Mesenchymal stem cell (in vitro differentiated cells and primary cell): ENCODE measurements at regions not wholly inside any gene's neighbourhood (a gene's known extent, or its start where the extent isn't known, plus 50 kb on each side); places are given as distances from the start of the nearest gene placed in this dataset.
A peak's percentile ranks its signal among the peaks of the same experiment; 100 is the strongest.

ENCODE experiments used
- DNase-seq: peaks from one replicate; pipeline ENCODE4 v3.0.0-alpha.2; 2013
- H2AFZ ChIP-seq: one replicate; pipeline ENCODE4 v1.6.1; 2013; ENCODE audit warnings: low read depth, mild to moderate bottlenecking, control low read depth, inconsistent platforms, low read length, moderate library complexity
- H2AK5ac ChIP-seq: 2 replicates; pipeline ENCODE4 v1.6.1; 2013; ENCODE audit warnings: low read length, moderate library complexity, mild to moderate bottlenecking, inconsistent platforms; ENCODE audit not compliant: severe bottlenecking
- H2BK120ac ChIP-seq: one replicate; pipeline ENCODE4 v1.6.1; 2013; ENCODE audit warnings: low read depth, mild to moderate bottlenecking, inconsistent platforms, low read length, moderate library complexity
- H2BK12ac ChIP-seq, 2 experiments: one replicate each; pipeline ENCODE4 v1.6.1; 2013; ENCODE audit warnings: inconsistent platforms in 2 of 2, low read length in 2 of 2, mild to moderate bottlenecking in 2 of 2, moderate library complexity in 2 of 2, control low read depth in 1 of 2
- H2BK15ac ChIP-seq: one replicate; pipeline ENCODE4 v1.6.1; 2013; ENCODE audit warnings: mild to moderate bottlenecking, low read depth, inconsistent platforms; ENCODE audit not compliant: poor library complexity, severe bottlenecking
- H2BK5ac ChIP-seq: 2 replicates; pipeline ENCODE4 v1.6.1; 2013; ENCODE audit warnings: low read depth, mild to moderate bottlenecking, low read length, control low read depth, inconsistent platforms; ENCODE audit not compliant: poor library complexity, severe bottlenecking
- H3K14ac ChIP-seq, 2 experiments: one replicate each; pipeline ENCODE4 v1.6.1; 2013; ENCODE audit warnings: inconsistent platforms in 2 of 2, low read length in 2 of 2, control low read depth in 1 of 2, mild to moderate bottlenecking in 1 of 2, moderate library complexity in 1 of 2
- H3K18ac ChIP-seq, 2 experiments: one replicate each; pipeline ENCODE4 v1.6.1; 2013; ENCODE audit warnings: inconsistent platforms in 2 of 2, low read length in 2 of 2, control low read depth in 1 of 2, low read depth in 1 of 2, mild to moderate bottlenecking in 1 of 2
- H3K23ac ChIP-seq, 2 experiments: one replicate each; pipeline ENCODE4 v1.6.1; 2013; ENCODE audit warnings: inconsistent platforms in 2 of 2, low read length in 2 of 2, mild to moderate bottlenecking in 2 of 2, moderate library complexity in 2 of 2, control low read depth in 1 of 2
- H3K27ac ChIP-seq: 2 replicates; pipeline ENCODE4 v1.5.1; 2013; ENCODE audit warnings: mild to moderate bottlenecking, moderate library complexity, low read length, control low read depth, inconsistent platforms; ENCODE audit not compliant: poor library complexity, severe bottlenecking
- H3K27me3 ChIP-seq, 2 experiments: 2 replicates each; pipeline versions ENCODE4 v1.6.1 to v1.7.0; 2013; ENCODE audit warnings: low read length in 2 of 2, mild to moderate bottlenecking in 2 of 2, moderate library complexity in 2 of 2, control low read depth in 1 of 2, inconsistent platforms in 1 of 2; ENCODE audit not compliant: control insufficient read depth in 1 of 2, insufficient read depth in 1 of 2
- H3K36me3 ChIP-seq, 2 experiments: 2 replicates each; pipeline versions ENCODE4 v1.6.1 to v1.7.0; 2013; ENCODE audit warnings: low read length in 2 of 2, control low read depth in 1 of 2, inconsistent platforms in 1 of 2, low read depth in 1 of 2, mild to moderate bottlenecking in 1 of 2; ENCODE audit not compliant: insufficient read depth in 2 of 2, control insufficient read depth in 1 of 2
- H3K4ac ChIP-seq, 2 experiments: one replicate each; pipeline ENCODE4 v1.6.1; 2013; ENCODE audit warnings: inconsistent platforms in 2 of 2, low read length in 2 of 2, mild to moderate bottlenecking in 2 of 2, moderate library complexity in 2 of 2, control low read depth in 1 of 2, low read depth in 1 of 2
- H3K4me1 ChIP-seq: 2 replicates; pipeline ENCODE4 v1.6.1; 2013; ENCODE audit warnings: low read depth, low read length, control low read depth; ENCODE audit not compliant: control insufficient read depth, insufficient read depth
- H3K4me2 ChIP-seq: 2 replicates; pipeline ENCODE4 v1.6.1; 2013; ENCODE audit warnings: low read length, mild to moderate bottlenecking, inconsistent platforms; ENCODE audit not compliant: poor library complexity, severe bottlenecking
- H3K4me3 ChIP-seq, 2 experiments: 2 replicates each; pipeline versions ENCODE4 v1.5.1 to v1.7.0; 2013; ENCODE audit warnings: low read length in 2 of 2, mild to moderate bottlenecking in 2 of 2, control low read depth in 1 of 2, low read depth in 1 of 2; ENCODE audit not compliant: insufficient read depth in 1 of 2
- H3K79me1 ChIP-seq: replicated peaks from 2 replicates; pipeline ENCODE4 v1.6.1; 2013; ENCODE audit warnings: mild to moderate bottlenecking, control low read depth, low read length, inconsistent platforms; ENCODE audit not compliant: poor library complexity, severe bottlenecking
- H3K9ac ChIP-seq: 2 replicates; pipeline ENCODE4 v1.7.0; 2013; ENCODE audit warnings: mild to moderate bottlenecking, low read length, moderate library complexity
- H3K9me3 ChIP-seq: 2 replicates; pipeline ENCODE4 v1.7.0; 2013; ENCODE audit warnings: mild to moderate bottlenecking, low read length; ENCODE audit not compliant: control insufficient read depth
- H4K8ac ChIP-seq: one replicate; pipeline ENCODE4 v1.6.1; 2013; ENCODE audit warnings: inconsistent platforms, mild to moderate bottlenecking, low read length, moderate library complexity
- H4K91ac ChIP-seq: one replicate; pipeline ENCODE4 v1.6.1; 2013; ENCODE audit warnings: mild to moderate bottlenecking, low read length, inconsistent platforms
- WGBS: methylation state at CpG from one replicate; pipeline ENCODE4 v1.1.7; 2013; ENCODE audit warnings: mixed read lengths; 5-methylcytosine and 5-hydroxymethylcytosine counted together

GRCh38 chr11:70844387-70844786 lies 408.0 kb downstream of the SHANK2 start:
- Histone ChIP-seq H4K91ac (no peak overlapping the region), H3K4ac (no peak overlapping the region), H3K14ac (no peak overlapping the region), H2BK120ac (no peak overlapping the region), H3K27me3 (no peaks in the 10 kb centered on the region), H2AK5ac (no peak overlapping the region), H3K27ac (no peak overlapping the region), H3K79me1 (no peaks in the 10 kb centered on the region), H3K4me2 (no peak overlapping the region), H3K9me3 (no peaks in the 10 kb centered on the region), H2BK12ac (no peak overlapping the region), H3K36me3 (no peaks in the 10 kb centered on the region), H4K8ac (no peak overlapping the region), H3K23ac (no peak overlapping the region), H3K9ac (no peak overlapping the region), H3K18ac (no peak overlapping the region), H3K4me3 (no peak overlapping the region), H2BK5ac (no peak overlapping the region), H2BK15ac (no peak overlapping the region), H3K4me1 (no peaks in the 10 kb centered on the region), H2AFZ (no peak overlapping the region)
- peak; percentile 8 for DNase-seq
- WGBS: 85% methylated on average over 14 of the region's 14 CpGs

- Histone ChIP-seq H3K79me1 (no peaks in the 10 kb centered on the region), H3K23ac (no peak overlapping the region), H2BK12ac (no peak overlapping the region), H3K9me3 (no peaks in the 10 kb centered on the region), H3K14ac (no peak overlapping the region), H2BK120ac (no peak overlapping the region), H3K27ac (no peak overlapping the region), H2BK5ac (no peak overlapping the region), H3K4me2 (no peak overlapping the region), H3K36me3 (no peaks in the 10 kb centered on the region), H3K4me1 (no peaks in the 10 kb centered on the region), H4K8ac (no peak overlapping the region), H3K9ac (no peak overlapping the region), H3K18ac (no peak overlapping the region), H3K4me3 (no peak overlapping the region), H2BK15ac (no peak overlapping the region), H2AFZ (no peak overlapping the region), H3K27me3 (no peaks in the 10 kb centered on the region), H3K4ac (no peak overlapping the region), H2AK5ac (no peak overlapping the region), H4K91ac (no peak overlapping the region)
- 85% methylated on average over 16 of the region's 16 CpGs for WGBS
- no peak for DNase-seq
Measured at GRCh38 chr11:70845591-70846041, 406.8 kb downstream of the SHANK2 start.

- H2BK120ac ChIP-seq: no peak overlapping the region
- H3K14ac ChIP-seq: no peak overlapping the region
- peaks cover 0 to 2% of the 10 kb centered on the region in 2 experiments for H3K27me3 ChIP-seq
- no peaks in the 10 kb centered on the region for H3K4me1 ChIP-seq
- H3K79me1 ChIP-seq: no peaks in the 10 kb centered on the region
- H3K18ac ChIP-seq: no peak overlapping the region
- DNase-seq: no peak
- no peak overlapping the region for H3K27ac ChIP-seq
- H3K23ac ChIP-seq: no peak overlapping the region
- no peak overlapping the region for H3K4ac ChIP-seq
- H3K9ac ChIP-seq: no peak overlapping the region
- no peaks in the 10 kb centered on the region for H3K36me3 ChIP-seq
- H4K8ac ChIP-seq: no peak overlapping the region
- H3K4me3 ChIP-seq: no peak overlapping the region
- H4K91ac ChIP-seq: no peak overlapping the region
- no peak overlapping the region for H2BK15ac ChIP-seq
- H3K4me2 ChIP-seq: no peak overlapping the region
- H2BK5ac ChIP-seq: no peak overlapping the region
- H2AFZ ChIP-seq: no peak overlapping the region
- H2BK12ac ChIP-seq: no peak overlapping the region
- WGBS: 84% methylated on average over 22 of the region's 22 CpGs
- H3K9me3 ChIP-seq: no peaks in the 10 kb centered on the region
- H2AK5ac ChIP-seq: no peak overlapping the region
Measured at GRCh38 chr11:70846781-70847655, 405.4 kb downstream of the SHANK2 start.

GRCh38 chr11:70848243-70848750 lies 404.1 kb downstream of the SHANK2 start:
- H4K8ac ChIP-seq: no peak overlapping the region
- no peak overlapping the region for H2AK5ac ChIP-seq
- no peaks in the 10 kb centered on the region for H3K4me1 ChIP-seq
- no peak overlapping the region for H3K23ac ChIP-seq
- H2BK15ac ChIP-seq: no peak overlapping the region
- WGBS: 93% methylated on average over 13 of the region's 13 CpGs
- no peak for DNase-seq
- no peak overlapping the region for H3K9ac ChIP-seq
- H3K36me3 ChIP-seq: no peaks in the 10 kb centered on the region
- H3K18ac ChIP-seq: no peak overlapping the region
- H3K79me1 ChIP-seq: no peaks in the 10 kb centered on the region
- H2AFZ ChIP-seq: no peak overlapping the region
- no peak overlapping the region for H3K4me2 ChIP-seq
- no peak overlapping the region for H2BK12ac ChIP-seq
- no peak overlapping the region for H4K91ac ChIP-seq
- no peaks in the 10 kb centered on the region for H3K9me3 ChIP-seq
- no peak overlapping the region for H2BK120ac ChIP-seq
- H2BK5ac ChIP-seq: no peak overlapping the region
- H3K14ac ChIP-seq: no peak overlapping the region
- H3K27me3 ChIP-seq: peaks cover 0 to 2% of the 10 kb centered on the region in 2 experiments
- H3K27ac ChIP-seq: no peak overlapping the region
- H3K4ac ChIP-seq: no peak overlapping the region
- H3K4me3 ChIP-seq: no peak overlapping the region
